ENCODE measurements at regions not wholly inside any gene's neighbourhood (a gene's known extent, or its start where the extent isn't known, plus 50 kb on each side); places are given as distances from the start of the nearest gene placed in this dataset.

- H3K79me1 ChIP-seq (ENCODE audit: insufficient read depth, low read depth, low read length, poor library complexity, severe bottlenecking): no peaks in the 10 kb centered on the region
- H3K27ac ChIP-seq (ENCODE audit: insufficient read length, low read depth, low read length): no peak overlapping the region
- no peaks in the 10 kb centered on the region for H3K27me3 ChIP-seq (ENCODE audit: insufficient read depth, low read length)
- H3T11ph ChIP-seq (ENCODE audit: low read length): no peak overlapping the region
- H3K23me2 ChIP-seq (ENCODE audit: insufficient read length, low read depth, low read length, poor library complexity, severe bottlenecking): no peaks in the 10 kb centered on the region
- no peak overlapping the region for H3K18ac ChIP-seq (ENCODE audit: insufficient read length, low read depth, low read length)
- no peaks in the 10 kb centered on the region for H4K20me1 ChIP-seq (ENCODE audit: control insufficient read depth, insufficient read depth, insufficient read length)
- H2BK15ac ChIP-seq (ENCODE audit: low read depth, low read length): no peak overlapping the region
- H4K8ac ChIP-seq (replicated peaks; ENCODE audit: insufficient read length, low read depth, low read length): no peak overlapping the region
- no peak overlapping the region for H3K14ac ChIP-seq (ENCODE audit: insufficient read depth, low read length)
- no peak overlapping the region for H2BK12ac ChIP-seq (ENCODE audit: insufficient read length, low read depth, low read length)
- H3K4me2 ChIP-seq (ENCODE audit: insufficient read depth, insufficient read length, low read length): no peak overlapping the region
- peaks cover 9% of the 10 kb centered on the region for H3K27me3 Mint-ChIP-seq (ENCODE audit: low read depth)
- no peak for DNase-seq
- peaks cover 18 to 20% of the 10 kb centered on the region in 2 experiments for H3K4me1 Mint-ChIP-seq
- H3K79me2 ChIP-seq (ENCODE audit: insufficient read depth, low read length): no peaks in the 10 kb centered on the region
- H2BK20ac ChIP-seq (ENCODE audit: low read depth, low read length, poor library complexity, severe bottlenecking): no peak overlapping the region
- no peak overlapping the region for H3K4ac ChIP-seq (ENCODE audit: low read depth, low read length)
- H3K23ac ChIP-seq (ENCODE audit: insufficient read length, low read depth, low read length): no peak overlapping the region
- no peaks in the 10 kb centered on the region for H3K36me3 Mint-ChIP-seq (ENCODE audit: insufficient read depth in 1 of 3, low read depth in 3 of 3)
- no CpG with 5 or more reads among the region's 11 CpGs for WGBS (ENCODE audit: extremely low coverage, insufficient read length, low lambda C conversion rate)
- peak overlapping the region in 1 of 3 experiments; percentile 5; a peak in 2 of 7 replicates for H3K27ac Mint-ChIP-seq
- H3K56ac ChIP-seq (ENCODE audit: insufficient read length, low read depth, low read length): no peak overlapping the region
- H4K5ac ChIP-seq (ENCODE audit: insufficient read length, low read depth, low read length): no peak overlapping the region
- H3K9me3 ChIP-seq (ENCODE audit: control insufficient read depth, low read depth, low read length): no peaks in the 10 kb centered on the region
- no peak overlapping the region for H2AK5ac ChIP-seq (ENCODE audit: insufficient read length, low read length)
- no peak overlapping the region for H4K91ac ChIP-seq (ENCODE audit: insufficient read length, low read depth, low read length)
- no peak overlapping the region for H3K4me3 Mint-ChIP-seq
- no peak overlapping the region for H2BK5ac ChIP-seq (ENCODE audit: insufficient read length, low read length)
- no peak overlapping the region for H3K9ac ChIP-seq (ENCODE audit: extremely low read depth, insufficient read length, low read length)
- H3K9me3 Mint-ChIP-seq: no peaks in the 10 kb centered on the region; a peak in 1 of 5 replicates
- no peak for TF ChIP-seq CTCF (conservative IDR thresholded peaks at IDR 0.05)
- H3K4me1 ChIP-seq (ENCODE audit: insufficient read depth, low read length): peaks cover 4% of the 10 kb centered on the region; the same call in 1 of the 2 replicates
- no peak overlapping the region for H2AFZ ChIP-seq (ENCODE audit: low read length)
- no peak overlapping the region for H2BK120ac ChIP-seq (ENCODE audit: low read depth, low read length, poor library complexity, severe bottlenecking)
These were observed 59.0 kb upstream of the BCL6 start for GRCh38 chr3:187804120-187804744.

Measured in H9 (cell line).